Fibroblast of skin of scalp (primary cell): ENCODE measurements at regions not wholly inside any gene's neighbourhood (a gene's known extent, or its start where the extent isn't known, plus 50 kb on each side); places are given as distances from the start of the nearest gene placed in this dataset.
"Not testable (repeated sequence)": the region's sequence is repeated elsewhere in the genome, so short reads cannot be mapped to it uniquely, and the experiment has no call there.

ENCODE experiments used
- DNase-seq: peaks from one replicate; pipeline ENCODE4 v3.0.0-alpha.2; 2013

GRCh38 chr1:181172082-181172481 lies 83.6 kb downstream of the IER5 start:
- DNase-seq: no peak

- DNase-seq: no peak
Measured at GRCh38 chr1:181173761-181174447, 85.4 kb downstream of the IER5 start.

- DNase-seq: no peak
Measured at GRCh38 chr1:181174861-181175260, 86.4 kb downstream of the IER5 start.

DNA sequence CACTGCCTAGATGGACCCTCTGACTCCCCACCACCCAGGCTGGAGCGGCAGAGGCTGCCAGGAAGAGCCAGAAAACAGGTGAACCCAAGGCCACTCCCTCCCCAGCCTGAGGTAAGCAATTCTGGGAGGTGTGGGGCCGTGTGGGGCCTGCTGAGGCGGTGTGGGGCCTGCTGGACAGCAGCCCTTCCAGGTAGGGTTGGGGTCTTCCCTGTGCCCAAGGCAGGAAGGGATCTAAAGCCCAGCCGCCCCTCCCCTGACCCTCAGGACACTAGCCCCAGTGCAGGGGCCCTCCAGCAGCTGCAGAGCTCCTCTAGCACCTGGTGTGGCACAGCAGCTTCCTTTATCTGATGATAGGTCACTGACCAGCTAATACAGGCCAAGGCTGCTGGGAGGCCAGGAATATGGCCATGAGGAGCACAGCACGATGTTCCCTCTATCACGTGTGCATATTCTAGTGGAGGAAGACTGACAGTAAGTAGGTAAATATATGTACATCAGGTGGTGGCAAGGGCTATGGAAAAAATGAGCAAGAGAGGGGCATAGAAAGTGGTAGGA lies 86.9 kb downstream of the IER5 start:
- DNase-seq: no peak

GRCh38 chr1:181175955-181176354 lies 87.5 kb downstream of the IER5 start:
- no peak for DNase-seq

GRCh38 chr1:181178241-181178879 lies 89.9 kb downstream of the IER5 start:
- DNase-seq: no peak

GRCh38 chr1:181179279-181179986 lies 90.9 kb downstream of the IER5 start:
- no peak for DNase-seq

GRCh38 chr1:181179987-181180365 lies 91.5 kb downstream of the IER5 start:
- peak; percentile 29 for DNase-seq

GRCh38 chr1:181180407-181181031 lies 92.0 kb downstream of the IER5 start:
- DNase-seq: no peak

GRCh38 chr1:181181792-181182585 lies 93.5 kb downstream of the IER5 start:
- no peak for DNase-seq

DNA sequence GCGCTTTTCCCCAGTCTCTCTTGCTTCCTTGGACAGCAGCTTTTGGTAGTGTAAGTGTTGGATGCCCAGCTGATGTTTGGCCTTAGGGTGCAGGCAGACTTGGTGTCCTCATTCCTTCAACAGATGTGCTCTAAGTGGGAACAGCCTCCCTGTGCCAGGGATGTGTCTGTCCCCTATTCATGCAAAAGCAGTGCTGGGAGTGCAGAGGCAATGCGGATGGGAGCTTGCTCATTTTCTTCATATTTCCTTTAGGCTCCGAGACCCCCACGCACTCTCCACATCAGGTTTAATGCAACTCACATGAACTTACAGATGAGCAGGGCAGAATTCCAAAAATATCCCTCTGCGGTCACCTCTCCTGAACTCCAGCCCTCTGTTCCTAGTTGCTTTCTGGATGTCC lies 96.1 kb downstream of the IER5 start:
- no peak for DNase-seq

DNA sequence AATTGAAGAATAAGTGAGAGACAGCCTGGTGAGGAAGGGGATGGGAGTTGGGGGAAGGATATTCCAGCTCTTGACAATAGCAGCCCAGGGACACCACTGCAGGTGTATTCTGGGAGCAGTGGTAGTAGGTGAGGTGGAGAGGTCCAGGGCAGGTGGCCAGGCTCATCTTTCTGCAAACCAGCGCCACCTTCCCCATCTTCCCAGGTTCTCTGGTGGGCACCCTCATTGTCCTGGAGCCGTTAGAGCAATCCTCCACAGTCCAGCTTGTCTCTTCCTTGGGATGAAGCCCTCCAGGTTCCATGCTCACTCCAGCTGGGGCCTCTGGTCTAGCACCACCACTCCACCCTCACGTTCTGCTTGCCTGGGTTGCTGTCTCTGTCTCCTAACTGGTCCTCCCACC lies 97.0 kb downstream of the IER5 start:
- DNase-seq: no peak

GRCh38 chr1:181186133-181186532 lies 97.6 kb downstream of the IER5 start:
- DNase-seq: not testable (repeated sequence)

GRCh38 chr1:181187337-181188126 lies 99.0 kb downstream of the IER5 start:
- no peak for DNase-seq

- no peak for DNase-seq
Measured at GRCh38 chr1:181189245-181189644, 100.7 kb downstream of the IER5 start.

- peak; percentile 51 for DNase-seq
Measured at GRCh38 chr1:181189691-181190363, 101.3 kb downstream of the IER5 start.

DNA sequence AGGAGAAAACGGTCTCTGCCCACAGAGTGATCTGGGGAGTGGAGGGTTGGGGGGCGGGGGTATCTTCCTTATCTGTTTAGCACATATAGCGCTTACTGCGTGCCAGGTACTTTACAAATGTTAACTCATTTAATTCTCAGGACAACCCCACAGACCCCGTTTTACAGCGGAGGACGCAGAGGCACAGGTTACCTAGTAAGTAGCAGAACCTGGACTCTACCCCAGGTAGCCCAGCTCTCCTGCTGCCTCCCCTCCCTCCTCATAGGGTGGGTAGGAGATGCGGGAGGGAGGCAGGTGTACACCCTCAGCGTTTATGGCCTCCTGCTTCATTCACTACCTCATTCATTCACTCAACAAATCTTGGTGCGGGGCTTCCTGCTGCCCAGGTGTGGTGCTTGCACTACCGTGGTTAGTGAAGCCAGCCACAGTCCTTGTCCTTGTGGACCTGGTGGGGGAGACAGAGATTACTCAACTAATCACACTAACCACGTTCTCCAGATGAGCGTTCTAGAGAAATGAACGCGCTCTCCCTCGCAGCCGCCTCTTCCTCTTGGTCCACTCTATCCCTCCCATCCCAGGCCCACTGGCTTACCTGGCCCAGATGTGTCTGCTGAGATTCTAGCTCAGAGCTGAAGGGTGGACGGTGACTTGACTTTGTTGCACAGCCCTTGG lies 102.0 kb downstream of the IER5 start:
- no peak for DNase-seq

DNA sequence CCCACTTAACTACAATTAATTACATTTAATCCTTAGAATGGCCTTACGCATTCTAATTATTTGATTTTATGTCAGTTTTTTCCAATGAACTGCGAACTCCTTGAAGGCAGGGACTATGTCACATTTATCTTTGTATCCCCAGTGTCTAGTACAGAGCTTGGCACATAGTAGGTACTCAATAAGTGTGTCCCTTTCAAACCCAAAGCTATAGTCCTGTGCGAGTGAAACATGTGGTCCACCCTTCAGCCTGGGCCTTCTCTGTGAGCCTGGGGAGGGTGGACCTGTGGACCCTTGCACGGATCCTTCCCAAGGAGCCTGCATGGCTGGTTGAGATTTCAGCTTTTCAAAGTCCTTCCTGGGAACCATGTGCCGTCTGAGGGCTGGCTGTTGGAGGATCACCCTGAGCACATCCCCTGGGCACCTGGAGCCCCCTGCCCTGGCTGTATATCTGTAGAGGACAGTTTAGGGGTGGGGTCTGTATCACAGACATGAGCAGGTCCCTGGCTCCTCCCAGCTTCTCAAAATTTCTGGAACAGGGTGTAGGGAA lies 103.1 kb downstream of the IER5 start:
- DNase-seq: no peak

DNA sequence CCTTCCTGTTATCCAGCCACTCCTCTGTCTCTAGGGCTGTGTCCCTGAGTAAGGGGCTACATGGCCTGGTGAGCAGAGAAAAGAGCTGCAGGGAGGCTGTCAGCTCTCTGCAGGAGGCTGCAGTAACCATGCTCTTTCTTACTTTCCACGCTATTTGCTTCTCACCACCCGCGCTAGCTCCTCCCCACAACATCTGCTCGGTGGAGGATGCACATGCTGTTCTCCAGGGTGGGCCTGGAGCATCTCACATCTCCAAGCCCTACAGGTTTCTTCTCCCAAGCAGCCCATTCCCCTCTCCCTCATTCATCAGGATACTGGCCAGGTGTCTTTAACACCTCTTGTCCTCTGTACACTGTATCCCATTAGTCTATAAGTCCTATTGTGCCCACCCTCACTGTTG lies 103.8 kb downstream of the IER5 start:
- DNase-seq: no peak

DNA sequence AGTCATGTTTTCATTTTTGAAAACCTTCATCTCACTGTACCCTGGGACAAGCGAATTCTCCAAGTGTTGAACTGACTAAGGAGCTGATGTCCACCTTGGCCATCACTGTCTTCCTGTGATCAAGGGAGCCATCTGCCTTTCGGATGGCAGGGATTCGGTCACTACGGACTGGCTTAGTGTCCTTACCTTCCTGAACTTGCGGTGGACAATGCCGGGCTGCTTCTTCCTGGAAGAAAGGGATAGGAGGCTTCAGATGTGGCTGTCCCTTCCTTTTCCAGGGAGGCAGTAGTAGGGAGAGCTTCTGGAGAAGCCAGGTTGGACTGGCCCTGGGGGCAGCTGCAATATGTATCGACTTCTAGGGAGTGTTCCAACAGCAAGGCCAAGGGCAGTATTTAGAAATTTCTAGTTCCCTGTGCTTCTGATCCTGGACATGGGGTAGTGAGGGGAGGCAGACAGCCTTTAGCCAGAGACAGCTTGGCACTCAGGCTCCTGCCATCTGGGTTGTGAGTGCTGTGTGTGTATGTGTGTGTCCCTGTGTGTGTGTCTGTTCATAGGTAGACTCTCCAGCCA lies 114.6 kb downstream of the IER5 start:
- no peak for DNase-seq
